NT2/D1 (cell line): ENCODE measurements at regions not wholly inside any gene's neighbourhood (a gene's known extent, or its start where the extent isn't known, plus 50 kb on each side); places are given as distances from the start of the nearest gene placed in this dataset.

ENCODE experiments used
- SUZ12 ChIP-seq: IDR thresholded peaks from 2 replicates; pipeline ENCODE4 v1.6.1; 2011; ENCODE audit not compliant: insufficient read length, insufficient read depth; ENCODE audit errors: extremely low read depth
- YY1 ChIP-seq: IDR thresholded peaks from 2 replicates; pipeline ENCODE4 v1.6.1; 2011; ENCODE audit not compliant: insufficient read length, insufficient read depth
- ZNF274 ChIP-seq: IDR thresholded peaks from 2 replicates; pipeline ENCODE4 v1.6.1; 2011; ENCODE audit warnings: mild to moderate bottlenecking, low read depth, low read length

DNA sequence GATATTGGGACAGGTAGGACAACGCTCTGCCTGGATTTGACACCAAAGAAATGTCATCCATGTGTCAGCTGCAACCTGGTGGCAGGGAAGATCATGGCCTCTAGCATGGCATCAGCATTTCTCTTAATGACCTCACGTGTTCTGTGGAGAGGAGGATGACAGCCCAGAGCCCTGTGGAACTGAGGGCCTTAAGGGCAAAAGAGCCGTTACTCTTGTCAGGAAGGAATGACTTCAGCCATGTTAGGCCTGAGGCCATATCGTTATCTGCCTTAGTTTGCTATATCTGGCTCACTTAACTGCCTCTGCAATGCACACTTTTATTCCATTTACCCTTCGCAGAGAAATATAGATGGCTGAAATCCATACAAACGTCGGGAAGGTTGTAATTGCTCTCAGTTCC is 83.2 kb upstream of the PBX1 start:
- TF ChIP-seq SUZ12: no peak
- TF ChIP-seq YY1: no peak
- TF ChIP-seq ZNF274: no peak
